ENCODE measurements at regions not wholly inside any gene's neighbourhood (a gene's known extent, or its start where the extent isn't known, plus 50 kb on each side); places are given as distances from the start of the nearest gene placed in this dataset.

- Histone ChIP-seq H3K27me3 (ENCODE audit: low read length) (peaks cover 2% of the 10 kb centered on the region; the same call in 1 of the 2 replicates), H3K4me2 (ENCODE audit: low read depth, low read length, poor library complexity, severe bottlenecking) (no peak overlapping the region)
- no peak for TF ChIP-seq EZH2phosphoT487 (conservative IDR thresholded peaks at IDR 0.05; ENCODE audit: low read length)
- no peak for TF ChIP-seq CTCF (IDR thresholded peaks at IDR 0.05; ENCODE audit: insufficient read depth, low read length, poor library complexity, severe bottlenecking)
These were observed 415.2 kb upstream of the KAZN start for GRCh38 chr1:14183329-14183728.

GRCh38 chr1:14184454-14184853 is 414.0 kb upstream of the KAZN start:
- H3K9me3 ChIP-seq (ENCODE audit: insufficient read depth, low read length) = no peaks in the 10 kb centered on the region
- H3K4me2 ChIP-seq (ENCODE audit: low read depth, low read length, poor library complexity, severe bottlenecking) = no peak overlapping the region
- no peaks in the 10 kb centered on the region for H3F3A ChIP-seq (ENCODE audit: insufficient read depth)
- no peaks in the 10 kb centered on the region for H4K20me1 ChIP-seq (ENCODE audit: low read depth, low read length)
- H3K79me2 ChIP-seq (ENCODE audit: insufficient read depth, low read length) = no peaks in the 10 kb centered on the region
- H2AFZ ChIP-seq (ENCODE audit: low read depth, low read length, severe bottlenecking) = no peak overlapping the region
- no peak overlapping the region for H3K9ac ChIP-seq (ENCODE audit: low read length)
- no peak overlapping the region for H3K27ac ChIP-seq (ENCODE audit: low read depth, low read length)
- H3K27me3 ChIP-seq (ENCODE audit: low read length) = peaks cover 2% of the 10 kb centered on the region; the same call in 1 of the 2 replicates
- no peaks in the 10 kb centered on the region for H3K36me3 ChIP-seq (ENCODE audit: low read length)
- H3K4me3 ChIP-seq (ENCODE audit: insufficient read depth, low read length, poor library complexity, severe bottlenecking) = no peak overlapping the region
- TF ChIP-seq EZH2phosphoT487 (conservative IDR thresholded peaks at IDR 0.05; ENCODE audit: low read length) = no peak
- TF ChIP-seq CTCF (IDR thresholded peaks at IDR 0.05; ENCODE audit: insufficient read depth, low read length, poor library complexity, severe bottlenecking) = no peak
- no peaks in the 10 kb centered on the region for H3K9me2 ChIP-seq (replicated peaks; ENCODE audit: insufficient read depth, low read length)

More at GRCh38 chr1:14183329-14183728, 415.2 kb upstream of the KAZN start:
- Histone ChIP-seq H3K9ac (ENCODE audit: low read length) (no peak overlapping the region), H3K4me3 (ENCODE audit: insufficient read depth, low read length, poor library complexity, severe bottlenecking) (no peak overlapping the region), H3K9me3 (ENCODE audit: insufficient read depth, low read length) (no peaks in the 10 kb centered on the region), H3K9me2 (replicated peaks; ENCODE audit: insufficient read depth, low read length) (no peaks in the 10 kb centered on the region), H2AFZ (ENCODE audit: low read depth, low read length, severe bottlenecking) (no peak overlapping the region), H3F3A (ENCODE audit: insufficient read depth) (no peaks in the 10 kb centered on the region), H3K79me2 (ENCODE audit: insufficient read depth, low read length) (no peaks in the 10 kb centered on the region), H3K27ac (ENCODE audit: low read depth, low read length) (no peak overlapping the region), H4K20me1 (ENCODE audit: low read depth, low read length) (no peaks in the 10 kb centered on the region), H3K36me3 (ENCODE audit: low read length) (no peaks in the 10 kb centered on the region)

GRCh38 chr1:14189381-14189780 is 409.1 kb upstream of the KAZN start:
- TF ChIP-seq CTCF (IDR thresholded peaks at IDR 0.05; ENCODE audit: insufficient read depth, low read length, poor library complexity, severe bottlenecking) (no peak), EZH2phosphoT487 (conservative IDR thresholded peaks at IDR 0.05; ENCODE audit: low read length) (no peak)
- H3K4me2 ChIP-seq (ENCODE audit: low read depth, low read length, poor library complexity, severe bottlenecking) = no peak overlapping the region
- H3K9ac ChIP-seq (ENCODE audit: low read length) = no peak overlapping the region
- no peak overlapping the region for H3K27ac ChIP-seq (ENCODE audit: low read depth, low read length)
- no peak overlapping the region for H3K4me3 ChIP-seq (ENCODE audit: insufficient read depth, low read length, poor library complexity, severe bottlenecking)
- H3K27me3 ChIP-seq (ENCODE audit: low read length) = no peaks in the 10 kb centered on the region
- H2AFZ ChIP-seq (ENCODE audit: low read depth, low read length, severe bottlenecking) = no peak overlapping the region
- H3K9me2 ChIP-seq (replicated peaks; ENCODE audit: insufficient read depth, low read length) = no peaks in the 10 kb centered on the region
- no peaks in the 10 kb centered on the region for H3K9me3 ChIP-seq (ENCODE audit: insufficient read depth, low read length)
- no peaks in the 10 kb centered on the region for H3K79me2 ChIP-seq (ENCODE audit: insufficient read depth, low read length)
- no peaks in the 10 kb centered on the region for H3K36me3 ChIP-seq (ENCODE audit: low read length)
- no peaks in the 10 kb centered on the region for H4K20me1 ChIP-seq (ENCODE audit: low read depth, low read length)
- no peaks in the 10 kb centered on the region for H3F3A ChIP-seq (ENCODE audit: insufficient read depth)

All from SU-DHL-6 (cell line).